ENCODE measurements at regions not wholly inside any gene's neighbourhood (a gene's known extent, or its start where the extent isn't known, plus 50 kb on each side); places are given as distances from the start of the nearest gene placed in this dataset.

DNA sequence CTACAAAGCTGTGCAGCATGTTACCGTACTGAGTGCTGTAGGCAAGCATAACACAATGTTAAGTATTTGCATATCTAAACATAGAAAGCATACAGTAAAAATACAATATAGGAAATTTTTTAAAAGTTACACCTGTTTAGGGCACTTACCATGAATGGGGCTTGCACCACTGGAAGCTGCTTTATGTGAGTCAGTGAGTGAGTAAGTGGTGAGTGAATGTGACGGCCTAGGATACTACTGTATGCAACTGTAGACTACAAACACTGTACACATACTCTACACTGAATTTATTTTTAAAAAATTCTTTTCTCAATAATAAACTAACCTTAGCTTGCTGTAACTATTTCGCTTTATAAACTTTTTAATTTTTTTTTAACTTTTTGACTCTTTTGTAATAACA lies 82.1 kb upstream of the FSCB start:
- ChIA-PET POLR2A (no interaction called here), CTCF (no interaction called here)
- DNase-seq (ENCODE audit: extremely low spot score): no peak
- TF ChIP-seq HDGF (IDR thresholded peaks at IDR 0.05; ENCODE audit: borderline replicate concordance) (no peak), FOXA1 (IDR thresholded peaks at IDR 0.05) (no peak), CTBP1 (IDR thresholded peaks at IDR 0.05; ENCODE audit: borderline replicate concordance) (no peak), TARDBP (IDR thresholded peaks at IDR 0.05) (no peak), LEF1 (IDR thresholded peaks at IDR 0.05; ENCODE audit: borderline replicate concordance) (no peak), BHLHE40 (IDR thresholded peaks at IDR 0.05; ENCODE audit: borderline replicate concordance) (no peak)

DNA sequence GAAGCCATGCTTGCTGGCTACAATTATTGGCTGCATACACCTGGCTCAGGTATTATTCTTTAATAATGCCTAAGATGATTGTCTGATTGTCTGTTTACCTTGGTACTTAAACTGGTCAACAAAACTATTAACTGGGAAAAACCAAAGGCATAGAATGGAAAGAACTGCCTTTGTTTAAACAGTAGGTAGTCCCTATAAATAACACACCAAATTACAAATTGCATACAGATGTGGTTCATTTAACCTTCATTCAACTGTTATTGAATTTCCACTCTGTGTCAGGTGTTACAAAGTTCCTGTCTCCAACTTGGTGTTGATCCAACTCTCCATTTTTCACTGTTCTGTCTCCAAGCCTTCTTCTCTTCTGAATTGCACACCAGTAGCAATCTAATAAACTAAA lies 79.8 kb upstream of the FSCB start:
- CTCF ChIA-PET: no interaction called here
- POLR2A ChIA-PET: no interaction called here
- TF ChIP-seq BHLHE40 (IDR thresholded peaks at IDR 0.05; ENCODE audit: borderline replicate concordance): no peak
- TF ChIP-seq NFRKB (IDR thresholded peaks at IDR 0.05): no peak
- TF ChIP-seq CTBP1 (IDR thresholded peaks at IDR 0.05; ENCODE audit: borderline replicate concordance): no peak
- no peak for TF ChIP-seq ARNT (IDR thresholded peaks at IDR 0.05)
- no peak for TF ChIP-seq ELF4 (IDR thresholded peaks at IDR 0.05)
- TF ChIP-seq HDGF (IDR thresholded peaks at IDR 0.05; ENCODE audit: borderline replicate concordance): no peak
- TF ChIP-seq ZNF384 (IDR thresholded peaks at IDR 0.05): no peak
- TF ChIP-seq FOXK2 (IDR thresholded peaks at IDR 0.05): no peak
- TF ChIP-seq TARDBP (IDR thresholded peaks at IDR 0.05): no peak
- no peak for TF ChIP-seq SP1 (IDR thresholded peaks at IDR 0.05)
- TF ChIP-seq, protein P1, sequence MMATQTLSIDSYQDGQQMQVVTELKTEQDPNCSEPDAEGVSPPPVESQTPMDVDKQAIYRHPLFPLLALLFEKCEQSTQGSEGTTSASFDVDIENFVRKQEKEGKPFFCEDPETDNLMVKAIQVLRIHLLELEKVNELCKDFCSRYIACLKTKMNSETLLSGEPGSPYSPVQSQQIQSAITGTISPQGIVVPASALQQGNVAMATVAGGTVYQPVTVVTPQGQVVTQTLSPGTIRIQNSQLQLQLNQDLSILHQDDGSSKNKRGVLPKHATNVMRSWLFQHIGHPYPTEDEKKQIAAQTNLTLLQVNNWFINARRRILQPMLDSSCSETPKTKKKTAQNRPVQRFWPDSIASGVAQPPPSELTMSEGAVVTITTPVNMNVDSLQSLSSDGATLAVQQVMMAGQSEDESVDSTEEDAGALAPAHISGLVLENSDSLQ (IDR thresholded peaks at IDR 0.05): no peak
- no peak for TF ChIP-seq FOXM1 (IDR thresholded peaks at IDR 0.05; ENCODE audit: borderline replicate concordance)
- TF ChIP-seq SUZ12 (IDR thresholded peaks at IDR 0.05): no peak
- no peak for TF ChIP-seq L3MBTL2 (conservative IDR thresholded peaks at IDR 0.05)
- no peak for TF ChIP-seq LEF1 (IDR thresholded peaks at IDR 0.05; ENCODE audit: borderline replicate concordance)
- TF ChIP-seq FOXA1 (IDR thresholded peaks at IDR 0.05): no peak
- no peak for DNase-seq (ENCODE audit: extremely low spot score)

DNA sequence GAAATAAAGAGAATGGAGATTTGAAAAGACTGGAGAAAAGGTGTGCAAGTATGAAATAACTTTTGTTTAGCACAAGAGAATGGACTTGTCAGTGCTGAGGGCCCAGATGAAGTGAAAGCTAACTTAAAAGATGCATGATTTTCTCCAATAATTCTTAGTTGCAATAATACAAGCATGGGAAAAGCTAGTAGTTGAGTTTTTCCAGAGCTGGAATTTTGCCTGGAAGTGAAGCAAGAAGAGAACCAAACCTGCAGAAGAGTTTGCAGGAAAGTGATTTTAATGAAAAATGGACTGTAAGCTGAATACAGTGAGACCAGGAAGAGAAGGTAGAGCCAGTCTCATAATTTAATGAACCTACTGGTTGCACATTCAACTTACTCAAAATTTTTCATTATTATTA lies 69.3 kb upstream of the FSCB start:
- TF ChIP-seq FOXK2 (IDR thresholded peaks at IDR 0.05) (no peak), HDGF (IDR thresholded peaks at IDR 0.05; ENCODE audit: borderline replicate concordance) (no peak), FOXM1 (IDR thresholded peaks at IDR 0.05; ENCODE audit: borderline replicate concordance) (no peak), TARDBP (IDR thresholded peaks at IDR 0.05) (no peak), SUZ12 (IDR thresholded peaks at IDR 0.05) (no peak), SP1 (IDR thresholded peaks at IDR 0.05) (no peak), LEF1 (IDR thresholded peaks at IDR 0.05; ENCODE audit: borderline replicate concordance) (no peak), NFRKB (IDR thresholded peaks at IDR 0.05) (no peak), L3MBTL2 (conservative IDR thresholded peaks at IDR 0.05) (no peak), FOXA1 (IDR thresholded peaks at IDR 0.05) (no peak), CTBP1 (IDR thresholded peaks at IDR 0.05; ENCODE audit: borderline replicate concordance) (no peak), BHLHE40 (IDR thresholded peaks at IDR 0.05; ENCODE audit: borderline replicate concordance) (no peak), ELF4 (IDR thresholded peaks at IDR 0.05) (no peak), ARNT (IDR thresholded peaks at IDR 0.05) (no peak)
- TF ChIP-seq, protein P1 (IDR thresholded peaks at IDR 0.05): no peak
- CTCF ChIA-PET: no interaction called here
- no peak for DNase-seq (ENCODE audit: extremely low spot score)
- POLR2A ChIA-PET: no interaction called here

DNA sequence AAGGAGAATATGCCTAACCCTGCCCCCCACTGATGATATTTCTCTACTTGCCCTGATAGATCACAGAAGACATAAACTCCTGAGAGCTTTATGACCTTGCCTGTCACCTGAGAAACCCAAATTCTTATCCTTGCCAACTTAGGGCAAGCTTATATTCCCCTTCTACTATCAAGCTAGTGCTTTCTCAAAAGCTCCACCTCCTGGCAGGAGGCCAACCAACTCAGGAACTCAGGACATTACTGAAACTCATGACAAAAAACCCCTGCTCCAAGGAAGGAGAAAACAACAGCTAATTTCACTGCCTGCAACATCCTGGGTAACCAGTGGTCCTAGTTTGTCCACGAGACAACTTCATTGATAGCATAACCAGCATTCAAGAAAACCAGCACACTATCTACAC lies 60.9 kb upstream of the FSCB start:
- DNase-seq (ENCODE audit: extremely low spot score): no peak
- POLR2A ChIA-PET: no interaction called here
- CTCF ChIA-PET: no interaction called here
- no peak for TF ChIP-seq LEF1 (IDR thresholded peaks at IDR 0.05; ENCODE audit: borderline replicate concordance)
- no peak for TF ChIP-seq FOXK2 (IDR thresholded peaks at IDR 0.05)
- no peak for TF ChIP-seq L3MBTL2 (conservative IDR thresholded peaks at IDR 0.05)
- no peak for TF ChIP-seq SUZ12 (IDR thresholded peaks at IDR 0.05)
- no peak for TF ChIP-seq SP1 (IDR thresholded peaks at IDR 0.05)
- TF ChIP-seq FOXM1 (IDR thresholded peaks at IDR 0.05; ENCODE audit: borderline replicate concordance): no peak
- no peak for TF ChIP-seq ELF4 (IDR thresholded peaks at IDR 0.05)
- no peak for TF ChIP-seq TARDBP (IDR thresholded peaks at IDR 0.05)
- no peak for TF ChIP-seq FOXA1 (IDR thresholded peaks at IDR 0.05)
- no peak for TF ChIP-seq BHLHE40 (IDR thresholded peaks at IDR 0.05; ENCODE audit: borderline replicate concordance)
- TF ChIP-seq ARNT (IDR thresholded peaks at IDR 0.05): no peak
- TF ChIP-seq, protein P1 (IDR thresholded peaks at IDR 0.05): no peak

DNA sequence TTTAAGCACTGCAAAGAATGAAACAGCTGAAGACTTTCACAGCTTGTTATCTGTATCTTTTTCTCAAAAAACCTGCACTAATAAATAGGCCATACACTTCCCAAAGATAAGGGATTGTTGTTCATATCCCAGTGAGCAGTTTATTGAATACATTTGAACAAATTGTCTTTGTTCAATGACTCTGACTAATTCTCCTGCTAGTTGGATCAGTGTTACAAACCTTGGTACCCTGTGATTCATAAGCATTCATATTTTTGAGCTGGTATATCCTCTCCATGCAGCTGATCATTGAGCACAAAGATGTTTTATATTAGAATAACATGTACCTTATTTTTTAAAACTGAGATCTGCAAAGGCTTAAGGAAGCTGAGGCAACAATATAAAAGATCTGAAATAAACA lies 58.9 kb upstream of the FSCB start:
- TF ChIP-seq BHLHE40 (IDR thresholded peaks at IDR 0.05; ENCODE audit: borderline replicate concordance): no peak
- TF ChIP-seq TARDBP (IDR thresholded peaks at IDR 0.05): no peak
- TF ChIP-seq FOXK2 (IDR thresholded peaks at IDR 0.05): no peak
- no peak for TF ChIP-seq SP1 (IDR thresholded peaks at IDR 0.05)
- TF ChIP-seq ELF4 (IDR thresholded peaks at IDR 0.05): no peak
- no peak for TF ChIP-seq FOXM1 (IDR thresholded peaks at IDR 0.05; ENCODE audit: borderline replicate concordance)
- TF ChIP-seq ARNT (IDR thresholded peaks at IDR 0.05): no peak
- TF ChIP-seq NFRKB (IDR thresholded peaks at IDR 0.05): no peak
- TF ChIP-seq, protein P1 (IDR thresholded peaks at IDR 0.05): no peak
- no peak for TF ChIP-seq FOXA1 (IDR thresholded peaks at IDR 0.05)
- no peak for TF ChIP-seq CTBP1 (IDR thresholded peaks at IDR 0.05; ENCODE audit: borderline replicate concordance)
- no peak for TF ChIP-seq L3MBTL2 (conservative IDR thresholded peaks at IDR 0.05)
- POLR2A ChIA-PET: no interaction called here
- no peak for DNase-seq (ENCODE audit: extremely low spot score)
- CTCF ChIA-PET: no interaction called here

DNA sequence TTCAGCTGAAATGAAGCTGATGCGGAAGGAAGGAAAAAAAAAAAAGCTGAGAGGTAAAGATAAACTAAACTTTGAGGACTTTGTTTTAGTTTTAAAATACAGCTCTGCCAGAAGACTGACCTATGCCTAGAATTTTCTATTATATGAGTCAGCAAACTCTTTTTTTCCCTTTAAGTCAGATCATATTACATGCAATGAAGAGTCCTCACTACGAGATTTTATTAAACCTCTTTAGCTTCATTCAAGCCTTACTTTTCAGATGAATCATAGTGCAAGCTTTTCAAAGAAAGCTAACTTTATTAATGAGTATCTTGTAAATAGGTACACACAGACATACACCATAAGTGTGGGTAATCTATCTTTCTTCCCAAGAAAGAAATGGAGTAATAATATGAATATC lies 57.8 kb upstream of the FSCB start:
- CTCF ChIA-PET: interaction anchor here (0.5 kb wide), 1 partner anchor 1095 kb away, joined by 4 read pairs; no protein-coding TSS in a partner anchor
- POLR2A ChIA-PET: no interaction called here

More for the DNA sequence above, 57.8 kb upstream of the FSCB start:
- DNase-seq (ENCODE audit: extremely low spot score): no peak
- TF ChIP-seq SUZ12 (IDR thresholded peaks at IDR 0.05): no peak
- no peak for TF ChIP-seq HDGF (IDR thresholded peaks at IDR 0.05; ENCODE audit: borderline replicate concordance)
- TF ChIP-seq ZNF384 (IDR thresholded peaks at IDR 0.05): no peak
- no peak for TF ChIP-seq BHLHE40 (IDR thresholded peaks at IDR 0.05; ENCODE audit: borderline replicate concordance)
- TF ChIP-seq NFRKB (IDR thresholded peaks at IDR 0.05): no peak
- no peak for TF ChIP-seq ELF4 (IDR thresholded peaks at IDR 0.05)
- no peak for TF ChIP-seq FOXA1 (IDR thresholded peaks at IDR 0.05)

Measured in HEK293T (cell line).